ENCODE measurements at regions not wholly inside any gene's neighbourhood (a gene's known extent, or its start where the extent isn't known, plus 50 kb on each side); places are given as distances from the start of the nearest gene placed in this dataset.
"Not testable (repeated sequence)": the region's sequence is repeated elsewhere in the genome, so short reads cannot be mapped to it uniquely, and the experiment has no call there.

DNA sequence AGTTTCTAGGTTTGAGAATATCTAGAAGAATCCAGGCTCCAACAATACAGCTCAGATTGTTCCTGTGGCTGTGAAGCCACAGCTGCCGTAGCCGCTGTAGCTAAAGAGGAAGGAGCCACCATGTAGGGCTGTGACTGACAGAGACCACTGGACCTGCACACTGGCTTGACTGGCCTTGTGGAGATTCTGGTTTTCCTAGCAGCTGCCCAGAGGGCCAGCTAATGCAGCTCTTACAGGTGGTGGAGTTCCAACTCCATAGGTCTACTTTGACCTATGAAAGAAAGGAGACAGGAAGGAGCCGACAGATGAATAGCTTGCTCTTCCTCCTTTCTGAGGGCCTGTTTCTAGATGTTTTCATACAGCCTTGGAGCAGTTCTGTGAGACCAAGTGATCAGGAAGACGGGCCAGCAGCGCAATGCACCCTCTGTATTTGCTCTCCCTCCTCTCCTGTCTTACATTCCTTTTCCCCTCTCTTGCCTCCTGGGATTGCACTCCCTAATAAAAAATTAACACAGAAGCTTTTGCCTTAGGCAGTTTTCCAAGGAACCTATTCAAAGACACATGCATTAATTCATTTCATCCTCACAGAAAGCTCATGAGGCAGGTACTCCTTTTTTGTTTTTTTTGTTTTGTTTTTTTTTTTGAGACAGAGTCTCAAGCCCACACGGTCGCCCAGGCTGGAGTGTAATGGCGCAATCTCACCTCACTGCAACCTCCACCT is 51.8 kb upstream of the MYB start:
- no peak for DNase-seq

DNA sequence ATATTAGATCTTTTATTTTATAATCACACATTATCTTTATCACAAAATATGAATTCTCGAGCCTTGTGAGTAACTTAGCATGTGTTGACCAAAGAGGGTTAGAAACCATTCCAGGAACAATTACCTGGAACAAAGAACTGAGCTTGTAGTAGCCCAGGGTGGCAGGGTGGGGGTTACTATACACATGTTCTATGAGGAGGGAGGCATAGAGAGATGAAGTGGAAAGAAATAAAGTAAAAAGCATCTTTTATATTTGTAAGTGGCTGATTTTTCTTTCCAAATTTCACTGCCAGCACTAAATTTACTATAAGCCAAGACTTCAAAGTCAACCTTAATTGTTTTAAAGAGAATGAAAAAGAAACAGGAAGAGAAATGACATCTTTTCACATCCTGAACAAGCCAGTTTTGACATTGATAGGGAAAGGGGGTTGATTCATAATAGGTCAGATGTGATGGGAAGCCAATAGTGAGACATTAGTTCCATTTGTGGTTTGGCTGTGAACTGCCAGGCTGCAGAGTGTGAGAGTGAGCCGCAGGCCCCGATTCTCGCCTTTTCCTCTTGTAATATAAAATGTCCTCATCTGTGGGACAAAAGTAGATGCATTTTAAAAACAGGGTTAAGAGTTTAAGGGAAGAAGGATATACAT is 52.7 kb upstream of the MYB start:
- DNase-seq = peak; percentile 41

- no peak for DNase-seq
Measured at GRCh38 chr6:135126729-135127128, 54.4 kb upstream of the MYB start.

GRCh38 chr6:135126034-135126433 is 55.1 kb upstream of the MYB start:
- DNase-seq = no peak

- DNase-seq = no peak
Measured at GRCh38 chr6:135121434-135121833, 59.7 kb upstream of the MYB start.

DNA sequence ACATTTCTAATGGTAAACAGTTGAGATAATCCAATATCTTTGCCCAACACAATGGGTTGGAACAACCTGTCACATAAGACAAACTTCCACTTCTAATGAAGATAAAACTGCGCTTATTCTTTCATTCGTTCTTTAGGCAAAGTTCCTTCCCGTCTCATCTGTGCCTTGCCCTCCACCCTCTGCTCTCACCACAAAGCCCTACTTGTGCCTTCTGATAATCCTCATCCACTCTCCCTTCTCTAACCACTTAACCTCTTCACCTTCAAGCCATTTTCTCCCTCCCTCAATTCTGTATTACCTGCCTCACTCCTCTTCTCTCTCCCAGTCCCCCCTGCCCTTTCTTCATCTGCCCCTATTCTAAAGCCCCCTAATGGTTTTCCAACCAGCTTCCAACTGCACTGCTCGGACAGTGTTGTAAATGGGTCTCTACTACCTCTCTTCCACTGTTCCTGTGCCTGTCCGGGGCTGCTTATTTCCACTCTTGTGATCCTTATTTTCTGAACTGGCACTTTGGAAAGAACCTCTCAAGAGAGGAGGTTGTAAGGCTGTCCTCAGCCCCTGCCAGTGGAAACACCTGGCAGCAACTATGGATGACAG is 62.9 kb upstream of the MYB start:
- no peak for DNase-seq

- DNase-seq = no peak
Measured at GRCh38 chr6:135117413-135117968, 62.9 kb upstream of the HBS1L start.

DNA sequence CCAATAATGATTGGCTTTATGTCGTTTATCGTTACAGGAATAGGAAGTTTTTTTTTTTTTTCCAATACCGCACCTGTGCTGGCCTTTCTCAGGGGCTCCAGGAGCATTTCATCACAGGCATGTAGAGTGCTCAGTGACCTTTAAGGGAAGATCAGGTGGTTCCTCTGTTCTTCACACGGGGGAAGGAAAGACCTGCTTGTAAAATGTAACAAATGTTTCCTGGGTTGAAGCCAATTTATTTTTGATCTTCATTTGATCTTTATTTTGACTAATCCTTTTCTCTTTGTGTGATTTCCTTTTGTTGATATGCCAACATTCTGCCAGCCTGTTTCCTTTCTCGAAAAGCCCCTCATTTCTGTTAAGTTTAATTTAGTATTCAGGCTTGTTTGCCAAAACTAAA is 61.9 kb upstream of the HBS1L start:
- no peak for DNase-seq

DNA sequence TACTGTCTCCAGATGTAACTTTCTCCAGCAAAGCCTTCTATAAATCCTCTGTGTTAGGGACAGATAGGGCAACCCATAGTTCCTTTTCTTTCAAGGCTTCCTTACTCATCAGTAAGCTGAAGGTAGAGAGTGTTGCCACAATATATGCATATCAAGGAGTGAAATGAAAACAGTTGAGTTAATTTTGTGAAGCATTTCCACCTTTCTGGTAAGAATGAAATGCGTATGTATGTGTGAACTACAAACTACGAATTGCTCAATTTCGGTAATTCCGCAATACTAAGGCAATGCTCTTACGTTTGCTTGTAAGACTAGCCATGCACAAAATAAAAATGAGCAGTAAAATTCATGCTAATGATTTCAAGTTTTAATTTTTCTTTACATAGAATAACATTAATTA is 61.2 kb upstream of the HBS1L start:
- no peak for DNase-seq

GRCh38 chr6:135115411-135115810 is 60.8 kb upstream of the HBS1L start:
- DNase-seq = no peak

DNA sequence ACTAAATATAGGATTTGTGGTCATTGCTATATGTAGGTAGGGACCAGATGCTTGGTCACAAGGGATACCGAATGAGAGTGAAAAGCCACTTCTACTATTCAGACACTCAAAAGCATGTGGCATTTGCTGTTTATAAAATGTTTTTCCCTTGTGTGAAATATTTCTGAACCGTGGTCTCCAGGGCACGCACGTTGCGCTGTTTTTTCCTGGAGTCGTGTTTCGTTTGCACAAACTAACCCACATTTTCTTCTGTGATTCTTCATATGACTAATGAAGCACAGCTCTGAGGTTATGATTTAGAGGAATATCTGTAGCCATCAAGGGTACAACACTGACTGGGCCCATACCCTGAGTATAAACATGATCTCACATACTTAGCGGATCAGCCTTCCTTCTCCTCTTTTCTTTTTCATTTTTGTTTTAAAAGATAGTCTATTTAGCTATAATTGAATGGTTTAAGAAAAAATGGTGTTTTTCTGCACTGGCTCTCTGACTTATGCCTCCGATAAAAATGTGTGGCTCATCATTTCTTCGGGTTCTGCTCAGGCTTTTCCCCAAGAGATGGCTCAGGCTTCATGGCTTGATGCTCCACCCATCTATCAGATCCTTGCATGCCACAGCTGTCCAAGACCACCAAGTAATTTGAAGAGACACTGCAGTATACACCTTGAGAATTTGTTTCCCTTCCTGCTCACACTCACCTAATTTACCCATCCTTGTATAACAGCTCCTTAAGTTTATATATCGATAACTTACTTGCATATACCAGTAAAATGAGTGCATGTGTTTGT is 59.9 kb upstream of the HBS1L start:
- DNase-seq = no peak

- DNase-seq = no peak
Measured at GRCh38 chr6:135113860-135114259, 59.2 kb upstream of the HBS1L start.

DNA sequence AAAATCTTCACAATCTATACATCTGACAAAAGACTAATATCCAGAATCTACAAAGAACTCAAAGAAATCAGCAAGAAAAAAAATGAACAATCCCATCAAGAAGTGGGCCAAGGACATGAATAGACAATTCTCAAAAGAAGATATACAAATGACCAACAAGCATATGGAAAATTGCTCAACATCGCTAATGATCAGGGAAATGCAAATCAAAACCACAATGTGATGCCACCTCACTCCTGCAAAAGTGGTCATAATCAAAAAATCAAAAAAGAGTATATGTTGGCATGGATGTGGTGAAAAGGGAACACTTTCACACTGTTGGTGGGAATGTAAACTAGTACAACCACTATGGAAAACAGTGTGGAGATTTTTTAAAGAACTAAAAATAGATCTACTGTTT is 58.3 kb upstream of the HBS1L start:
- DNase-seq = not testable (repeated sequence)

DNA sequence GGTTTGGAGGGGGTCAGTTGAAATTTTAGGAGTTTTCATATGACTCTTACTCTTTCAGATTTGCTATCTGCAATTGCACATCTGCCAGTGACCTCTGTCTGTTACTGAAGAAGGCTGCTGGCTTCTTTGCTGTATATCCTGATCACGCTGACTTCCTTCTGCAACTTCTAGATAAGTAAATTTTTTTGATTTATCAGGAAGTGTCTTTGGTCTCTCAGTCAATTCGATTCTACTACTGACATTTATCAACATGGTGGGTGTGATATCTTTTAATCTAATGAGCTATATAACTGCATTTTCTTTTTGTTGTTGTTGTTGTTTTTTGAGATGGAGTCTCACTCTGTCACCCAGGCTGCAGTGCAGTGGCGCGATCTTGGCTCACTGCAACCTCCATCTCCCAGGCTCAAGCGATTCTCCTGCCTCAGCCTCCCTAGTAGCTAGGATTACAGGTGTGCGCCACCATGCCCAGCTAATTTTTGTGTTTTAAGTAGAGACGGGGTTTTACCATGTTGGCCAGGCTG is 55.7 kb upstream of the HBS1L start:
- not testable (repeated sequence) for DNase-seq

- no peak for DNase-seq
Measured at GRCh38 chr6:135109761-135110160, 55.1 kb upstream of the HBS1L start.

GRCh38 chr6:135108692-135109091 is 54.1 kb upstream of the HBS1L start:
- DNase-seq = no peak

DNA sequence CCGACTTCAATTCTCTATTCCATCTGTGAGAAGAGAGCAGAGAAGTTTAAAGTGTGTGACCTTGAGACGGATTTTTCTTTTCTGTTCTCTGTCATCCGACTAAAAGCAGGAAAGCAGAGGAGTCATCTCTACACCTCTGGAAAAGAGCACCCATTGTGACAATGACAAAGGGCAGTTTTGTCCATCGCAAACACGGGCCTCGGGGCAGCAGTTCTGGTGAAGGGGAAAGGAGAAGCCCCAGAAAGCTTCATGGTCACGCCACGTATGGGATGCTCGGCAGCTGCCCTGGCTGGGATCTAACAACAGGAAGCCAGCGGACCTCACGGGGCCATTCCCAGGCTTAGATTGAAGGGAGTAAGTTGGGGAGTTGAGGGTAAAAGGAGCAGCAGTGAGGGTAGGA is 52.0 kb upstream of the HBS1L start:
- DNase-seq = no peak

GRCh38 chr6:135105710-135106109 is 51.1 kb upstream of the HBS1L start:
- no peak for DNase-seq

- DNase-seq = no peak
Measured at GRCh38 chr6:135105299-135105698, 50.7 kb upstream of the HBS1L start.

Measured in activated CD4-positive, alpha-beta T cell treated with anti-CD3 and anti-CD28 coated beads for 1 hour (primary cell).